Heart left ventricle (tissue), 13 donors: ENCODE measurements at regions not wholly inside any gene's neighbourhood (a gene's known extent, or its start where the extent isn't known, plus 50 kb on each side); places are given as distances from the start of the nearest gene placed in this dataset.

ENCODE experiments used
- POLR2A ChIP-seq, 2 donors: fragments of 450-650 bp; IDR thresholded peaks; one replicate each; pipeline ENCODE4 v1.6.1; 2017; ENCODE audit warnings: antibody characterized with exemption in 2 of 2, mild to moderate bottlenecking in 2 of 2, moderate library complexity in 2 of 2
- TF ChIP-seq, protein P1 (sequence below), 12 donors: fragments of 200-600 bp; sonication (generic) in 4 of 12; IDR thresholded peaks; one replicate each; pipeline versions ENCODE4 v1.5.0 to v1.8.0; 2018 to 2022; ENCODE audit warnings: antibody characterized with exemption in 12 of 12, mild to moderate bottlenecking in 5 of 12
- donor health status: ischemic (EF 13 %, LVEDD 7.1; RV severe dilation, severe dysfunction).
- donor health status: DM: no; HTN: yes; CAD: no.
- donor health status: DM: no; HTN: no; CAD: no.
- donor health status: ischemic (EF 25% LVEDD 6.9; RV normal size, moderate dysfunction).
- donor health status: ischemic (EF 25% LVEDD 5.7; RV mildly dilated, moderate dysfunction).
- donor health status: ischemic (EF 35%, LVEDD 5.7; RV mildly dilated, moderate dysfunction).
- donor health status: nonischemic (EF 11% LVEDD 7.7; RV severe dilation, severe dysfunction).
- donor health status: DM: yes; HTN: yes; CAD: no.
- donor health status: PGD.
- donor health status: ischemic (EF 29% LVEDD 5.4; RV normal size, mild dysfunction).
- donor health status: nonischemic (EF 23%, LVEDD 6.1; RV moderate dilation, normal function).

DNA sequence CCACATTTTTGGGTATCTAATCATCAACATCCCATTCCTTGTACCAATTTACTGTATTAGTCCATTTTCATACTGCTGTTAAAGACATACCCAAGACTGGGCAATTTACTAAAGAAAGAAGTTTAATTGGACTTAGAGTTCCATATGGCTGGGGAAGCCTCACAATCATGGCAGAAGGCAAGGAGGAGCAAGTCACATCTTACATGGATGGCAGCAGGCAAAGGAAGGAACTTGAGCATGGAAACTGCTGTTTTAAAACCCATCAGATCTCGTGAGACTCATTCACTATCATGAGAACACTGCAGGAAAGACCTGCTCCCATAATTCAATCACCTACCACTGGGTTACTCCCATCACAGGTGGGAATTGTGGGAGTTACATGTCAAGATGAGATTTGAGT lies 95.4 kb upstream of the SLCO6A1 start:
- TF ChIP-seq POLR2A (IDR thresholded peaks at IDR 0.05) = no peak
- TF ChIP-seq, protein P1, sequence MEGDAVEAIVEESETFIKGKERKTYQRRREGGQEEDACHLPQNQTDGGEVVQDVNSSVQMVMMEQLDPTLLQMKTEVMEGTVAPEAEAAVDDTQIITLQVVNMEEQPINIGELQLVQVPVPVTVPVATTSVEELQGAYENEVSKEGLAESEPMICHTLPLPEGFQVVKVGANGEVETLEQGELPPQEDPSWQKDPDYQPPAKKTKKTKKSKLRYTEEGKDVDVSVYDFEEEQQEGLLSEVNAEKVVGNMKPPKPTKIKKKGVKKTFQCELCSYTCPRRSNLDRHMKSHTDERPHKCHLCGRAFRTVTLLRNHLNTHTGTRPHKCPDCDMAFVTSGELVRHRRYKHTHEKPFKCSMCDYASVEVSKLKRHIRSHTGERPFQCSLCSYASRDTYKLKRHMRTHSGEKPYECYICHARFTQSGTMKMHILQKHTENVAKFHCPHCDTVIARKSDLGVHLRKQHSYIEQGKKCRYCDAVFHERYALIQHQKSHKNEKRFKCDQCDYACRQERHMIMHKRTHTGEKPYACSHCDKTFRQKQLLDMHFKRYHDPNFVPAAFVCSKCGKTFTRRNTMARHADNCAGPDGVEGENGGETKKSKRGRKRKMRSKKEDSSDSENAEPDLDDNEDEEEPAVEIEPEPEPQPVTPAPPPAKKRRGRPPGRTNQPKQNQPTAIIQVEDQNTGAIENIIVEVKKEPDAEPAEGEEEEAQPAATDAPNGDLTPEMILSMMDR (IDR thresholded peaks at IDR 0.05) = no peak
